Large intestine (tissue), 3 donors: ENCODE measurements at regions not wholly inside any gene's neighbourhood (a gene's known extent, or its start where the extent isn't known, plus 50 kb on each side); places are given as distances from the start of the nearest gene placed in this dataset.

ENCODE experiments used
- DNase-seq, 2 donors: peaks; one replicate each; pipeline versions ENCODE4 v3.0.0 to v3.0.0-alpha.2; 2013
- H3K27ac ChIP-seq: one replicate; pipeline ENCODE4 v1.5.1; 2013; ENCODE audit warnings: low read length
- H3K27me3 ChIP-seq: 2 replicates; pipeline ENCODE4 v1.6.1; 2013; ENCODE audit warnings: low read length; ENCODE audit not compliant: control insufficient read depth, insufficient read depth
- H3K36me3 ChIP-seq: 2 replicates; pipeline ENCODE4 v1.6.1; 2013; ENCODE audit warnings: low read length; ENCODE audit not compliant: control insufficient read depth, insufficient read depth
- H3K4me1 ChIP-seq: one replicate; pipeline ENCODE4 v1.6.1; 2013; ENCODE audit warnings: low read length; ENCODE audit not compliant: control insufficient read depth, insufficient read depth
- H3K4me3 ChIP-seq: one replicate; pipeline ENCODE4 v1.5.1; 2013; ENCODE audit warnings: low read length
- H3K9me3 ChIP-seq: one replicate; pipeline ENCODE4 v1.6.1; 2013; ENCODE audit warnings: mild to moderate bottlenecking, low read depth, low read length, moderate library complexity; ENCODE audit not compliant: control insufficient read depth
- WGBS: methylation state at CpG from one replicate; pipeline ENCODE4 v1.1.5; 2013; ENCODE audit warnings: low lambda C conversion rate; ENCODE audit not compliant: insufficient coverage; 5-methylcytosine and 5-hydroxymethylcytosine counted together

DNA sequence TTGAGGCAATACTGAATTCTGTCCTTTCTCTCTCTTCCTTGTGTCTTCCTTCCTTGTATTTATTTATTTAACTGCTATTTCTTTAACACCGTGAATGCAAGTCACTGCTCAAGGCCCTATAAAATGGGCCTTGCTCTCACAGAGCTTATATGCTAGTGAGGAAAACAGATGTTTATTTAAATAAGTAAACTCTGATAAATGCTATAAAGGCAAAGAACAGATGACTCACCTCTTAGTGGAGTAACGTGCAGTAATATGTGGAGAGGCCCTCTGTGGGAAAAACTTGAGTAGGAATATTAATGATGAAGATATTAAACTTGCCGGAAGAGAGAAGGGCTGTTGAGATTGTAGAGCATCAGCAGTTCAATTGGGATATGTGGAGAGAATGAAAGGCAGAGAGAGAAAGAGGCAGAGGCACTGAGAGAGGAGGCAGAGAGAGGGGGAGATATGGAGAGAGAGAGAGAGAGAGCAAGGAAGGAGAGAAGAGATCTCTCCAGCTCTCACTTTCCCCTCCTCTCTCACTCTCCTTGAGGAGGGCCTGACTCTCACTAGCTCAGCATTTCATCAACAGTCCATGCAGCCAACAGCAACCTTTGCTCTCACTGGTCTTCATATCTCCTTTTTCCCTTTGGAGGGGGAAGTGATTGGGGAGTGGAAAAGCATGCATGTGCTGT is 322.2 kb downstream of the LMX1A start:
- H3K27me3 ChIP-seq = no peaks in the 10 kb centered on the region
- no peaks in the 10 kb centered on the region for H3K36me3 ChIP-seq
- peak in 1 of 2 donors; percentile 14 for DNase-seq
- no peak overlapping the region for H3K4me3 ChIP-seq
- no peaks in the 10 kb centered on the region for H3K4me1 ChIP-seq
- no peaks in the 10 kb centered on the region for H3K9me3 ChIP-seq
- 36% methylated on average over 3 of the region's 3 CpGs for WGBS
- no peak overlapping the region for H3K27ac ChIP-seq

GRCh38 chr1:165031001-165031400 is 325.5 kb downstream of the LMX1A start:
- no peaks in the 10 kb centered on the region for H3K36me3 ChIP-seq
- H3K4me1 ChIP-seq = no peaks in the 10 kb centered on the region
- H3K9me3 ChIP-seq = no peaks in the 10 kb centered on the region
- no peak for DNase-seq
- WGBS = 71% methylated on average over 1 of the region's 2 CpGs
- H3K27me3 ChIP-seq = no peaks in the 10 kb centered on the region
- H3K4me3 ChIP-seq = no peak overlapping the region
- no peak overlapping the region for H3K27ac ChIP-seq

DNA sequence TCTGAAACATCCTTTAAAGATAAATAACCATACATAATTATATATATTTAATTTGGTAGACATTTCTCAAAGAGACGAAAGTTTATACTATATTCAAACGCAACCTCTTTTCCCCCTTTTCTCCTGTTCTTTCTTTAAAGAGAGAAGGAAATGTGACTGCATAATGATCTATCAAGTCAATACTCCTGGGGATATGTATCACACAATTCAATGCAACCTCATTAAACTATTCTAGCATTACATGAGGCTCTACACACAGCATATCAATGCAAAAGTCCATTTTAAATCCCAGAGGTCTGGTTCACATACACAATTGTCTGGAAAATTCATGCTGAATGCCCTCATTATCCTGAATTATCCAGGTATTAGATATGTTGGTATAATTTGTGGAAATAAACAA is 330.7 kb downstream of the LMX1A start:
- H3K9me3 ChIP-seq = no peaks in the 10 kb centered on the region
- 100% methylated on average over 2 of the region's 2 CpGs for WGBS

DNA sequence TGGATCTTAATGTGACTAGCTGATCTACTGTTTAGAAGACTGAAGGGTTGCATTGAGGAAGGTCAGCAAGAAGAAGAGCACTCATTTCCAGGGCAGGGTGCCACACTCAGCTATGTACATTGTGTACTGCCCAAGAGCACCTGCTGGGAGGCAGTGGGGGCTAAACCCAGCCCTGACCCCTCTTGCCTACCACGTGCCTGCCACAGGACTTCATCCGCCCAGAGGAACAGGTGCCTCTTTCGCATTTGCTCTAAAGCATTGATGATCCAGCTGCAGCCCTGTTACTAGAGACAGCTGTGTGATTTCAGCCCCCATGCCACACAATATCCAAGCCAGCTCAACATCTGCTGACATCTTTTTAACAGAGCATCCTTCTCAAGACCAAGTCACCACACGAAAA is 341.8 kb downstream of the LMX1A start:
- H3K4me3 ChIP-seq = no peak overlapping the region
- no peak overlapping the region for H3K27ac ChIP-seq
- no peaks in the 10 kb centered on the region for H3K9me3 ChIP-seq
- H3K36me3 ChIP-seq = no peaks in the 10 kb centered on the region
- H3K27me3 ChIP-seq = no peaks in the 10 kb centered on the region
- H3K4me1 ChIP-seq = no peaks in the 10 kb centered on the region
- 91% methylated on average over 1 of the region's 4 CpGs for WGBS
- no peak for DNase-seq

More for the DNA sequence above, 330.7 kb downstream of the LMX1A start:
- Histone ChIP-seq H3K27me3 (no peaks in the 10 kb centered on the region), H3K27ac (no peak overlapping the region), H3K4me1 (no peaks in the 10 kb centered on the region), H3K36me3 (no peaks in the 10 kb centered on the region), H3K4me3 (no peak overlapping the region)
- no peak for DNase-seq

GRCh38 chr1:165011991-165012531 is 344.5 kb downstream of the LMX1A start:
- peak in 1 of 2 donors; percentile 2 for DNase-seq
- 80% methylated on average over 1 of the region's 1 CpG for WGBS
- H3K27ac ChIP-seq = no peak overlapping the region

GRCh38 chr1:165011186-165011585 is 345.3 kb downstream of the LMX1A start:
- H3K27ac ChIP-seq = no peak overlapping the region
- H3K27me3 ChIP-seq = no peaks in the 10 kb centered on the region
- no peaks in the 10 kb centered on the region for H3K4me1 ChIP-seq
- no peaks in the 10 kb centered on the region for H3K9me3 ChIP-seq
- no CpG with 5 or more reads among the region's 1 CpG for WGBS
- DNase-seq = no peak
- H3K4me3 ChIP-seq = no peak overlapping the region
- H3K36me3 ChIP-seq = no peaks in the 10 kb centered on the region

More at GRCh38 chr1:165011991-165012531, 344.5 kb downstream of the LMX1A start:
- Histone ChIP-seq H3K27me3 (no peaks in the 10 kb centered on the region), H3K9me3 (no peaks in the 10 kb centered on the region), H3K4me1 (no peaks in the 10 kb centered on the region), H3K4me3 (no peak overlapping the region), H3K36me3 (no peaks in the 10 kb centered on the region)

GRCh38 chr1:165010418-165011070 is 346.0 kb downstream of the LMX1A start:
- Histone ChIP-seq H3K36me3 (no peaks in the 10 kb centered on the region), H3K4me1 (no peaks in the 10 kb centered on the region), H3K27ac (no peak overlapping the region), H3K27me3 (no peaks in the 10 kb centered on the region), H3K4me3 (no peak overlapping the region), H3K9me3 (no peaks in the 10 kb centered on the region)
- no peak for DNase-seq
- WGBS = no CpG with 5 or more reads among the region's 3 CpGs

DNA sequence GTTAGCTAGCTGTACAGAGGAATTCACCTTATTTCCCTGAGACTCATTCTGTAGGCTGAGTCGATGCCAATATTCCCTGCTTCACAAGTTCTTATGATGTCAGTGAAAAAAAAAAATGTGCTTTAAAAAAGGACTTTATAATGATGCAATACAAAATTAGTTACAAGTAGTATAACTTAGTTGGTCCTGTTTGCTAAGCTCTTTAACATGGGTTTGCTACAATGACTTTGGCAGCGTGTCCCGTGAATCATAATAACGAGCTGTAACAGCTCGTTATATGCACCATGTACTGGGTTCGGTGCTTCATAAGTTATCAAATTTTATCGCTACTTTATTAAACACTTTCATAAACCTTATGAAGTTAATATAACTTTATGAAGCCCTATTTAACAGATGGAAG is 349.7 kb downstream of the LMX1A start:
- H3K27ac ChIP-seq = no peak overlapping the region
- H3K9me3 ChIP-seq = no peaks in the 10 kb centered on the region
- H3K27me3 ChIP-seq = no peaks in the 10 kb centered on the region
- no peaks in the 10 kb centered on the region for H3K36me3 ChIP-seq
- H3K4me1 ChIP-seq = no peaks in the 10 kb centered on the region
- WGBS = 94% methylated on average over 3 of the region's 7 CpGs
- H3K4me3 ChIP-seq = no peak overlapping the region
- no peak for DNase-seq

GRCh38 chr1:164999146-164999545 is 357.4 kb downstream of the LMX1A start:
- Histone ChIP-seq H3K4me3 (no peak overlapping the region), H3K27ac (no peak overlapping the region), H3K27me3 (no peaks in the 10 kb centered on the region), H3K4me1 (no peaks in the 10 kb centered on the region), H3K9me3 (no peaks in the 10 kb centered on the region), H3K36me3 (no peaks in the 10 kb centered on the region)
- no CpG with 5 or more reads among the region's 5 CpGs for WGBS
- DNase-seq = no peak

- H3K27ac ChIP-seq = no peak overlapping the region
- no peak for DNase-seq
- 60% methylated on average over 1 of the region's 6 CpGs for WGBS
- no peak overlapping the region for H3K4me3 ChIP-seq
- H3K9me3 ChIP-seq = no peaks in the 10 kb centered on the region
- no peaks in the 10 kb centered on the region for H3K27me3 ChIP-seq
- no peaks in the 10 kb centered on the region for H3K36me3 ChIP-seq
- no peaks in the 10 kb centered on the region for H3K4me1 ChIP-seq
These were observed 364.7 kb downstream of the LMX1A start for GRCh38 chr1:164991763-164992314.
